HG03575 (cell line): ENCODE measurements at regions not wholly inside any gene's neighbourhood (a gene's known extent, or its start where the extent isn't known, plus 50 kb on each side); places are given as distances from the start of the nearest gene placed in this dataset.
"Not testable (repeated sequence)": the region's sequence is repeated elsewhere in the genome, so short reads cannot be mapped to it uniquely, and the experiment has no call there.

Source experiments
- ATAC-seq: cut with Tn5 transposase; IDR thresholded peaks from one replicate; pipeline ENCODE4 v1.9.1; 2021; ENCODE audit not compliant: unreplicated experiment, insufficient number of reproducible peaks, low FRiP score; ENCODE audit errors: extremely low read depth

- ATAC-seq, result not testable (repeated sequence)
These were observed 740.7 kb upstream of the FAT3 start for GRCh38 chr11:91483956-91484355.

GRCh38 chr11:91481875-91482274 lies 742.7 kb upstream of the FAT3 start:
- not testable (repeated sequence) for ATAC-seq

DNA sequence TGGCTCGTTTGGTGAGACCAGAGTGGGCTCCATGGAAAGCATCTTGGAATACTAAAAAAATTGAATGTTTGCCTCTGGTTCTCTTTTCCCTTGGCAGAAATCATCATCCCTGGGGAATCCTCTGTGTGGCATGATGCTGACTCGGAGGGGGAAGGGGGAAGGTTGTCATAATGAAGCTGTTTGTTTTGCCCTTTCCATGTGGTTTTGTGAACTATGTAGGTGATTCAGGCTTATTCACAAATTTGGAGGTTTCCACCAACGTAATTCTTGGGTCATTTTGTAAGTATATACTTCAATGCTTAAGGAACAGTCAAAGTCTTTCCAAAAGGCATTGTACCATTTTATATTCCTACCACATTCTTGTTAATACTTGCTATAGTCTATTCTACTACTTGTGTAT lies 754.0 kb upstream of the FAT3 start:
- no peak for ATAC-seq

- no peak for ATAC-seq
These were observed 764.8 kb upstream of the FAT3 start for GRCh38 chr11:91459840-91460239.

DNA sequence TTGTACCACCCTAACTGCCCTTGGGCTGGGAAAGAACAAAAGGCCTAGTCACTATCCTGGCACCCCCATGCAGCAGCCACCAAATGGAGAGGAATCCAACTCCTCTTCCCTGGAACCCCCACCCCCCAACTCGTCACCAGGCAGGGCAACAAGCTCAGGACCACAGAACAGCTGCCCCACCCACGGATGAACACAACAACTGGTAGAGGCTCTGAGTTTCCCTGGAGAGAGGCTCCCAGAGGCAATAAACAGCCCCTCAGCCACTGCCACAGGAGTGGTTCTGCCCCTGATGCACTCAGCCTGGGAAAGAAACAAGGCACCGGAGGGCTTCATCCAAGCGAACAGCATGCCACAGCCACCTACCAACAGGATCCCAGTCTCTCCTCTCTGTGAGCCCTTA lies 778.4 kb upstream of the FAT3 start:
- no peak for ATAC-seq

DNA sequence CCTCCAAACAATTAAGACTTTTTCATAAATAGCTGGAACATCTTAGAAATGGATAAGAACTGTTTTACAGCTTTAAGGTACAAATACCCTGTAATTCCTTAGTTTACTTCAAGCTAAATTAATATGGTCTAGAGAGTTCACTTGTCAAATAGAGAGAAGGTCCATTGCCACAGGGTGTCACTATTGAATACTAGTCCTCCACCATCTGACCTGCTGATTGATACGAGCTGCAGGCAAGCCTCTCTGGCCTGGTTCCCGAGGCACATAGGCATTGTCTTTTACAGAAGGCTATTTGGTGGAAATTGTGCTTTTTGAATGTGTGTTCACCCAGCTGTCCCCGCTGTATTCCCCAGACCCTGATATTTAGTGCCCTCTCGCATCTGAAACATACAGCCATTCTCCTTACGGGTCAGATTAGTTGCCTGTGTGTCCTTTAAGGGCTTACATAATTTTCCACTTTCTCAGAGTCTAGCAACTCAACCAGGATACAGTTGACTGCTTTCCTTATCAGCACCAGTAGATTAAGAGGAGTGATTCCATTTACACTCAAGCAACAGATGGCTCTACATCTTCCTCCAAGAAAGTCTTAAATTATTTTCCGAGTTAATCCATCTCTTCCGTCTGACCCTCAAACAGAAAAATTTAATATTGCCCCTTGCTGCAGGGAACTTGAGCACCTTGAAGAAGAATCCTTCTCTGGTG lies 788.8 kb upstream of the FAT3 start:
- no peak for ATAC-seq

DNA sequence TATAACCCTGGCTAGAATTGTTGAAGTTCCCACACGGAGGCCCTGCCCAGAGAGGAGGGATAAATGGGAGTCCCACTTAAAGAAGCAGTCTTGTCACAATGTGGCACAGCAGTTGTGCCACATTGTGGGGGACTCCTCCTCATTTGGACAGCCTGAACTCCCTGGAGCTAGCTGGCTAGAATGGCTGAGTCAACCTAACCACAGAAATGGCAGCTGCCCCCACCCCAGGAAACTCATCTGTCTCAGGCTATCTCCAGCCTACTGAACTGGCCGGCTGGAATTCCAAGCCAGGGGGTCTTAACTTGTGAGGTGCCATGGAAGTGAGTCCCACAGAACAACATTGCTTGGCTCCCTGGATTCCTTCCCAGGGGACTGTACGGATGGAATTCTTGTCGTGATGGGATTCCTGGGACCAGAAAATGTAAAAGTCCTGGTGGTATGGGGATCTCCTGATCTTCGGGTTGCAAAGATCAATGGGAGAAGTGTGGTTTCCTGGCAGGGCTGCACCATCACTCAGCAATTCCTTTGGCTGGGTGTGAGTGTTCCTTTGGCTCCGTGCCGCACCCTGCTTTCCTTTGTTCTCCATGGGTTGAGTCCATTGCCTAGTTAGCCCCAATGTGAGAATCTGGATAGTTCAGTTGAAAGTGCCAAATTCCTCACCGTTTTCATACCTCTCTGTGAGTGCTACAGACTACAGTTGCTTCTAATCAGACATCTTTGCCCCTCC lies 791.2 kb upstream of the FAT3 start:
- no peak for ATAC-seq

DNA sequence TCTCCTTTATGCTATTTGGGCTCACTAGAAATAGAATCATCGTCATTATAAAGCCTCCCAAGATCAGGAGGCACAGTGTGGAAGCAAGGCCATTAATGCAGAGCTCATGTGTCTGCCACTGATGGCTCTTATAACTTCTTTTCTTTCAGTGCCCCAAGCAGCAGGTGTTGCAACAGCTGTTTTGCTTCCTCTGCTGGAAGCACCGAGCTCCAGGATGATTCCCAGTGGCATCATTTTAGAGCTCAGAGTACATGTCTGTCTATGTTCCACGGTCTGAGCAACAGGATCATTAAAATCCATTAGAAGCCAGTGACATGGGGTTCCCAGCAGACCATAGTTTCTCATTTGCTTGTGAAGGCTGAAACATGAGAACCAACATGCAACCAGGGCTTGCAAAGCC lies 803.0 kb upstream of the FAT3 start:
- ATAC-seq, result no peak

DNA sequence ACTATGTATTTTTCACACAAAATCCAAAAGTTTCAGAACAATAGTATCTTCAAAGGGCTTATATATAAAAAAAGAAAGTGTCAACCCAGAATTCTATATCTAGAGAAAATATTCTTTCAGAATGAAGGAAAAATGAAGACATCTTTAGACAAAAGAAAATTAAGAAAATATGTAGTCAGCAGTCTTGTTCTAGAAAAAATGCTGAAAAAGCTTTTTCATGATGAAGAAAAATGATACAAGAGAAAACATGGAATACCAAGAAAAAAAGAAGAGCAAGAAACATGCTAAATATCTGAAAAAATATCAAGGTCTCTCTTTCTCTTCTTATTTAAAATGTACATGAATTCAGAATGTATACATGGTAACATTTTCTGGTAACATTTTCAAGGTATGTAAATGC lies 816.8 kb upstream of the FAT3 start:
- no peak for ATAC-seq

- no peak for ATAC-seq
These were observed 818.6 kb upstream of the FAT3 start for GRCh38 chr11:91406009-91406408.

DNA sequence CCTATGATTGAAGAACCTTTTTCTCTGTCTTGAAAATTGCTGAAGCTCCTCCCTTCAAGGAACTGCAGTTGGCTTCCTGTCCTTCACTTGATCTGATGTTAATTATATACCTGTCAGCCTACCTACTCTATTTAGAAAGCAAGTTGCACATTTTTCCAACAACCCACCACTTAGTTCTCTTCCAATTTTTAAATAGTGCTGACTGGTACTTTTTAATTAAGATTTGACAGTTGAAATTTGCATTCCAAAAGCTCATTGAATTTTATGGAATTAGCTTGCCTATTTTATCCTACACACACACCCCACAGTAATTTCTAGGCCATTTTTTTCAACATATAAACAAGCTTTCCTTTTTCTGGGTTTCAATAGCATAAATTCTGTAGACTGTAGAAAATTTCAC lies 820.3 kb upstream of the FAT3 start:
- no peak for ATAC-seq

DNA sequence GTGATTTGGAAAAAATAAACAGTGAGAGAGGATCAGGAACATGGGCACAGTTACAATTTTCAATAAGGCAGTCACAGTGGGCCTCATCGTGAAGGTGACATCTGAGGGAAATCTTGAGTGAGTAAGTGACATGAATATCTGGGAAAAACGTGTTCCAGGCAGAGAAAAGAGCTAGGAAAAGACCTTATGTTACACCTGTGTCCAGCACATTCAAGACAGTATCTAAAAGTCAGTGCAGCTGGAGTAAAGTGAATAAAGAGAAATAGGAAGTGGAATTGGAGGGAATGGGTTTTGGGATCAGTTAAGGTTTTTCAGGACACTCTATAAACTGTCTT lies 827.5 kb upstream of the FAT3 start:
- no peak for ATAC-seq

DNA sequence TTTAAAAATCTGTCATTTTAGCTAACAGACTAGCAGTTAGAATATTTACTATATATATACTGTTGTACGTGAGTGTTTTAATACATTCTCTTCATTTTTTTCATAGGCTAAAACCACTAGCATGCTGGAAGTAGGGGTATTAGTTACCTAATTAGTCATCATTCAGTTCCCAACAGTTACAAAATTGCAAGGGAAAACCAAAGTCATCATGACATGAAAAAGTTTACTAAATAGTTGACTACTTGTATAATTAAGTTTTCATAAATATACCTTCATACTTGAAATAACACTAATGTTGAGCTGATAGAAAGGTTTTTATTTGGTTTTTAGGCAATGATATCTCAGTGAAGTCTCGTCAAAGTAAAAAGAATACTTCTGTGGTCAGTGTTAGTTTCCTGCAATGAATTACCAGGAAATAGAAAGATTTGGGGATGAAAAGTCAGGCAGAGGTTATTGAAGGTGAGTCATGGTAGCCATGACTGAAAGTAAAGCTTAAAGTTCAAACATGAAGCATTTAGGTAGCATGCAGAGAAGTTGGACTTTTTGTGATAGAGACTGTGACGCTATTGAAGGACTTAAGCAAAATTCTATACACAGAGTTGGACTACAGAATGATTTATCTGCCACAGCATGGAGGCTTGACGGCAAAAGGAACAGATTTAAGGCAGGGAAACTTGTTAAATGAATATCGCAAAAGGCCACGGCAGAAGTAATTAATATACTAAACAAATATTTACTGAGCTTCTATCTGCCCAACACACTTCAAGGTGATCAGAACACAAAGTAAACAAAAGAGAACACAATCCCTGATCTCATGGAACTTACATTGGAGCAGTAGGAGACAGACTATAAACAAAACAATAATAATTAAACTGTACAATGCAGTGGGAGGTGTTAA lies 828.1 kb upstream of the FAT3 start:
- ATAC-seq, result no peak

DNA sequence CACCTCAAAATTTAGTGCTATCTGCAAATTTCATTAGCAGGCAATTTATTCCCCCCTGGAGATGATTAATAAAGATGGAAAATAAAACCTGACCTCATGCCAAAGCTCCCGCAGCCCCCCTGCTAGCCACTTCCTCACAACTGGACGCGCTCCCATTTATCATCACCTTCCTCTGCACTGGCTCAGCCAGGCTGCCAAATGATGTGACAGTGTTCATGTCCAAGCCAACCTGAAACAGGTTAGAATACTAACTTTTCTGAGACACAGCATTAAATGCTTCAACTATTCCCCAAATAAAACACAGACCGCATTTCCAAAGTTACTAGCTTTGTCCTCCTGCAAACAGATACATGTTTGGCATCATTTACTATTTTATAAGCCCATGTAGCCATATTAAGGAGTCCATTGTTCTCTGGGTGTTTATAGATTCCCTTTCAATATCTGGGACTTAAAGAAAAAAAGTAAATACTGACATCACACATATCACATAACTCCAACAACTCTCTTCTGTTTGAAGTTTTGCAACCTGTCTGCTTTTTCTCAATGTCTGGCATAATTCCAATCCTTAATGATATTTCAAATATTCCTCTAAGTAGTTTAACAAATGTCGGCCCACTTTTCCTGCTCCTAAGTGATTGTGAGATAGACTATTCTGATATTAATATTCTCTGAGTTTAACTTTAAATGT lies 829.7 kb upstream of the FAT3 start:
- ATAC-seq, result no peak

DNA sequence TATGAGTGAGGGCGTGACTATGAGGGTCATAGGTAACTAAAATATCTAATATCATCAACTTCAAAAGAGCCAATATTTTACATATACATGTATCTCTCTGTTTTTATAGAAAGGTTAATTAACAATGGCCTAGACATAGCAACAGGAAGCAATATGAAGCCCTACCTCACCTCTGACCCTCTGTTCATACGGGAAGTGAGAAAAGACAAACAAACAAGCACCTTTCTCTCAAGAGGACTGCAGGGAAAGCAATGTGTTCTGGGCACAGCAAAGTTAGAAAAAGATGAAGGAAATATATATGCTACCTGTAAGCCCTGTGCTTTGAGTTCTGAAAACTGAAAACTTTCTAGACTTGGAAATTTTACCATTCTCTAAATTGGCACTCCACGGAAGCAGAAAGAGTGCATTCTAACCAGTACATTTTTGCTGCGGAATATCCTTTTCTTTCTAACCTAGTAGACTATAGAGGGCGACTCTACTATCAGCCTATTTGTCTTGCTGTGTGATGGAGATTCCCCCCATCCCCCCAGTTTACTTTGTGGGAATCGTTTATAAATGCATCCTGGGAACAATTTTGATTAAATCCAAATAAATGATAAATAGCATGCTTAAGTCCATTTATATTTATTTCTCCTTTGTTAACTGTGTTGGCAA lies 830.4 kb upstream of the FAT3 start:
- ATAC-seq, result no peak

DNA sequence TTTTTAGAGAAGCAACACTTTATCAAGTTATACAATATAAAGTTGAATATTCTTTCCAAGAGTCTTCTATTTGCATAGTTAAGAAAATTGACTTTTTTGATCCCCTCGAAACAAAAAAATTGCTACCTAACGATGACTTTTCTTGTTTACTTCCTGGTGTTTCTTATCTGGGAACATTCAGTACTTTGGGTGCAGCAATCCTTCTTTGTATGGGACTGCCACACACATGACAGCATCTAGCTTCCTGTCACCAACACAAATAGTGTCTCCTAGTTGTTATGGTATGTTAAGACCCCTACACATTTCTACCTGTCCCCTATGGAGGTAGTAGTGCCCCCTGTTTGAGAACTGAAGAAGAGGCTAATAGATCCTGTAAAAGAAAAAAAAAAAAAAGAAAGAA lies 841.7 kb upstream of the FAT3 start:
- ATAC-seq, result no peak

GRCh38 chr11:91374794-91375193 lies 849.8 kb upstream of the FAT3 start:
- no peak for ATAC-seq

DNA sequence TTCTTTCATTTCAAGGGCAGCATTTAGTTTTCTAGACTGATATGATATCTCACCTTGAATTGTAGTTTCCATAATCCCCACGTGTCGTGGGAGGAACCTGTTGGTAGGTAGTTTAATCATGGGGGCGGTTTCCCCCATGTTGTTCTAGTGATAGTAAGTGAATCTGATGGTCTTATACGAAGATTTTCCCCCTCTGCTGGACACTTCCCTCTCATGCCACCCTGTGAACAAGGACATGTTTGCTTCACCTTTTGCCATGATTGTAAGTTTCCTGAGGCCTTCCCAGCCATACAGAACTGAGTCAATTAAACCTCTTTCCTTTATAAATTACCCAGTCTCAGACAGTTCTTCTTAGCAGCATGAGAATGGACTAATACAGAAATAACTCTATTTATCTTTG lies 851.1 kb upstream of the FAT3 start:
- no peak for ATAC-seq

- ATAC-seq, result no peak
These were observed 857.8 kb upstream of the FAT3 start for GRCh38 chr11:91366816-91367215.
